HT-29 (cell line): ENCODE measurements at regions not wholly inside any gene's neighbourhood (a gene's known extent, or its start where the extent isn't known, plus 50 kb on each side); places are given as distances from the start of the nearest gene placed in this dataset.

Experiments
- DNase-seq: peaks from one replicate; pipeline ENCODE4 v3.0.0-alpha.2; 2015; ENCODE audit warnings: low spot score

- DNase-seq, result no peak
Observed at GRCh38 chr14:101242442-101243385, 318.6 kb upstream of the DIO3 start.

DNA sequence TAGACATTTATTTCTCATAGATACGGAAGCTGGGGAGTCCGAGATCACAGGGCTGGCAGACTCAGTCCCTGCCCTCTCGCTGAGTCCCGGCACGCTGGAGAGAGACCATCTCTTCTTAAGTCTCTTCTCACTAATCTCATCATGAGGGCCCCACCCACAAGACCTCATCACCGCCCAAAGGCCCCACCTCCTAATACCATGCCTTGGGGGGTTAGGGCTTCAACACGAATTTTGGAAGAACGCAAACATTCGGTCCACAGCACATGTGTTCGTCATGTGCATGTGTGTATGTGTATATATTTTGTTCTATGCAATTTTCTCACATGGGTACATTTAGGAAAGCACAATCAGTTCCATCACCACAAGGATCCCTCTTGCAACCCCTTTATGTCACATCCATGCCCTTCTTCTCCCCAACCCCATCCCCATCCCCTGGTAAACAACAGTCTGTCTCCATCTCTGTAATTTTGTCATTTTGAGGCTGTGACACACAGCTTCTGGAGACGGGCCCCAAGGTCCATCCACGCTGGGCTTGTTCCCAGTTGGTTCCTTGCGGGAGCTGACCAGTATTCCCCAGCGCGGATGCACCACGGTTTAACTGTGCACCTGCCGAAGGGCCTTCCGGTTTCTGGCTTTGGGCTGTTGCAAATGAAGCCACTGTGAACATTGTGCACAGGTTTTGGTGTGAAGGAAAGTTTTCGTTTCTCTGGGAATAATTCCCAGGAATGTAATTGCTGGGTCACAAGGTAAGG is 317.5 kb upstream of the DIO3 start:
- DNase-seq, result no peak

- DNase-seq, result no peak
Observed at GRCh38 chr14:101246894-101247841, 314.1 kb upstream of the DIO3 start.

- DNase-seq, result no peak
Observed at GRCh38 chr14:101247842-101248725, 313.2 kb upstream of the DIO3 start.

DNA sequence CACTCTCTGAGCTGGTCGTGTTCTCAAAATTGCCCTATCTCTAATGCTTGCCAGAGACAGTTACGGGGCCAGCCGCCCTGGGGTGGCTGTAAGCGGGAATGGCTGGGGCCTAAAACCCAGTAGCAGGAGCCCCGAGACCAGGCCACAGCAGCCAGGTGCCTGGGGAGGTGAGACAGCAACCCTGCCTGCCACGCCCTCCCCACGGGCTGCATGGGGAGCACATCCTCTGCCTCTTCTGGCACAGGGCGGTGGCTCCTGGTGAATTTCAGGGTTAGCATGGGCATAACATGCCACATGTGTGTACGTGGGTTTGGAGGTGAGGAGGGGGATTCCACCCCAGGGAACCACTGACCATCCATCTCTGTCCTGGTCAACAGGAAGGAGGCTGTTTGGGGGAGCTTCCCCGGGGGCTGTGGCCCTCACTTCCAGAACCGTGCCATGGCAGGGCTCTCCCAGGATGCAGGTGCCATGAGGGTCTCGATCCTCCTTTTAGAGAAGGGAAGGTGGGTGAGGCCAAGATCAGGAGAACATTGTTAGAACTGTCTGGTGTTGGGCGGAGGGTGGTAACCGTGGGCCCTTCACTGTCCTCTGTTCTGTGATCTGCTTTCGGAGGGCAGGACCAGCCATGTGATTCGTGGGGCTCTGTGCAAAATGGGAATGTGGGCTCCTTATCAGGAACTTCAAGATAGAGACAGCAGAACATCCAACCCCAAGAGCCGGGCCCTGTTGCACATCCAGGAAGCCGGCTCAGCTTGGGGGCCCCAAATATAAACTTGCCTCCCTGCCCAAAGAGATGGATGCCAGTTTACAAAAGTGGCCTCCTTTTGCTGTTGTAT is 312.2 kb upstream of the DIO3 start:
- no peak for DNase-seq

DNA sequence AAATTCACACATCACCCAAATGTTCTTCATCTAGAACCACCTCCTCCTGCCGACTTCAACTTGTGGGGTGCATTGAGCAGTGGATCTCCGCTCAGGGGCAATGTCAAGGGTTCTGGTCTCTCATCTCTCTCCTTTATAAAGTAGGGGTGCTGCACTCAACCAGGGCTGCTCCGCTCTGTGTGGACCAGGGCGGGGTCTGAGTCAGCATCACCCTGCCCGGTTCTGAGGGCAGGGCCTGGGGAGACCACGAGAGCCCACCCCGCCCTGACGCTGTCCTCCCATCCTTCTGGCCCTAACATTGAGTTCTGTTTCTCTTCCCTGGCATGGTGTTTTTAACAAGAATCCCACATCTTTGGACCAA is 311.6 kb upstream of the DIO3 start:
- DNase-seq, result no peak

DNA sequence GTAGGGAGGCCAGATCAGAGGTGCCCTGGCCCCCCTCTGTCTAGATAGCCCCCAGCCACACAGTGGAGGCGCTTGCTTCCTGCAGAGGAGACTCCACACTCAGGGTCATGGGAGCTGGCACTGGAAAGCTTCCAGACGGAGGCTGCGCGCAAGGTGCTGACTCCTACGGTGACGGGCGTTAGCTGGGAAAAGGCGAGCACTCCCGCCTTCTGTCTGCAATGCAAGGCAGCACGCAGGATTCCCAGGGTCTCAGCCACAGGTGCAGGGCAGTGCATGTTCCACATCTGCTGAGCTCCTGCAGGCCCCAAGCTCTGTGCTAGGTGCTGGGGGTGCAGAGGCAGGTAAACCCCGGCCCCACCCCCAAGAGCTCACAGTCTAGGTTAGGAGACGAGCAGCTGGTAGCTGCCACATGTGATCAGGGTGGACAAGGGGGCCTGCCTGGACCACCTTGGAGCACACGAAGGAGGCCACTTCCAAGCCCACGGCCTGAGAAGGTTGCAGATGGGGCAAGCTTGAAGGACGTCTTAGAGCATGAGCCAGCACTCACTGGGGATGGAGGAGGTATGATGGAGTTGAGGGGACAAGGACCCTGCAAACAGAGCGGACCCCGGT is 310.9 kb upstream of the DIO3 start:
- no peak for DNase-seq

GRCh38 chr14:101250948-101251811 is 310.1 kb upstream of the DIO3 start:
- no peak for DNase-seq

DNA sequence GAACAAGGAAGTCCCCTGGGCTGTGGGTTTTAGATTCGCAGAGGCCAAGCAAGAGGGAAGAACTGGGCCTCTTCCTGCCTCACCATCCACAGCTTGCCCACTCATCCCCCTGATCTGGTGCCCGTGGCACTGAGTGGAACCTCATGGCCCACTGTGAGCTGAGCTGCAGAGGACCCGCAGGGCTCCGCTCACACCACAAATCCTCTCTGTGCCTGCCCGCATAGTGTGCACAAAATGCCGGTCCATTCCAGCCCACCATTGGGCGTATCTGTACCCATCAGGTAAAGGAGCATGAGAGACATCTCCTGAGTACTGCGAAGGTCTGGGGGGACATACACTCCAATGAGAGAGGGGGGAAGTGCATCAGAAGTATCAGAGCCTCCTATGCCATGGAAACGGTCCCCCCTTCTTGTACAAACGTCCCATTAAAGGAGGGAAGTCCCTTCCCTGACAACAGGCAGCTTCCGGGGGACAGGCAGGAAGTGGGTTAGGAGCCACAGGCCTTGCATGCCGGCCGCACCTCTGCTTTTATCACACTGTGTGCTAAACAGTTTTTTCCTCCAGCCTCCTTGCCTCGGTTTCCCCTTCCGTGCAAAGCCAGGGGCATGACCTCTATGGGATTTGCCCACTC is 309.4 kb upstream of the DIO3 start:
- no peak for DNase-seq

DNA sequence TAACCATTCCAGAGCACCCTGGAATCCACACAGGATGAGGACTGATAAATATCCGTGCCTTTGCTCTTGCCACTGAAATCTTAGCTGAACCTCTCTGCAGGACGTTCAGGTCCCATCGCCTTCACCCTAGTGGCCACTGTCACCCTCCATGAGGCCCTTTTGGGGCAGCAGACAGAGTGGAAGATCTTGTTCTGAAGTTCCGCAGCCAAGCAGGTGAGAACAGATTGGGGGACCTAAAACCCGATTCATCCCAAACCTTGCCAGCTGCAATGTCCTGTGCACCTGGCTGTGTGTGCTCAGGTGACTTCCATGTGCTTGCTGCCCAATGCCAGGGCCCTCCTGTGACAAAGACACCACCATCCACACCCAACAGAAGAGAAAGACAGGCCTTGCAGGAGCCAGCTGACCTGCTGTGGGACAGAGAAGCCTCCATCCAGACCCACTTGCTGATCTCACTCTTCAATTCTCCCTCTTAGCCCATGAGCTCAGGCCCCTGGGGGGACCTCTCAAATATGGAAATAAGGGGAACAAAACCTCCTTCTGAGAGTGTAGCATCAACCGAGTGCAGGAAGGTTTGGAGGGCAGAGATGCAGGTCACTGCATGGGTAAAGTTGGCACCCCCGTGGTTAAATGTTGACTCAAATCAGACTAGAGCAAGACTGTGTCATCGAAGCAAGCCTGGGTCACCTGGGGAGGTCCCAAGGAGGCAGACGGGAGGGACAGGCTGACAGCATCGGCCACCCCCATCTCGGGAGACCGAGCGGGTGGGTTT is 308.7 kb upstream of the DIO3 start:
- no peak for DNase-seq

GRCh38 chr14:101253948-101254347 is 307.3 kb upstream of the DIO3 start:
- DNase-seq, result no peak

- no peak for DNase-seq
Observed at GRCh38 chr14:101254805-101255764, 306.2 kb upstream of the DIO3 start.

- no peak for DNase-seq
Observed at GRCh38 chr14:101255765-101256125, 305.6 kb upstream of the DIO3 start.

DNA sequence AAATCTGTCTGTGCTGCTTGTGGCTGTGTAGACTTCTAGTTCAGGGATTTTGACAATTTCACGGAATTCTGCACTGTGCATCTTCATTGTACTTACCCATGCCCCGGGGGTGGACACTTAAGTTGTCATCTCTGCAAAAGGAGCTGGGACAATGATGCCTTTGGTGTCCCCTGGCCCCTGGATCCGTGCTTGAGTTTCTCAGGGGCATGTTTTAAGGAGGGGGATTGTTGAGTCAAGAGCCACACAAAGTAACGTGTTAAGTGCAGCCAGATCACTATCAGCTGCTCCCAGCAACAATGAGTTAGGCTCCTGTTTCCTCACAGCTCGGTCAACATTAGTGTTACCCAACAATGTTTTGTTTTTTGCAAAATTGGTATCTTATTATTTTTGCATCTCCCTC is 305.0 kb upstream of the DIO3 start:
- DNase-seq, result no peak

DNA sequence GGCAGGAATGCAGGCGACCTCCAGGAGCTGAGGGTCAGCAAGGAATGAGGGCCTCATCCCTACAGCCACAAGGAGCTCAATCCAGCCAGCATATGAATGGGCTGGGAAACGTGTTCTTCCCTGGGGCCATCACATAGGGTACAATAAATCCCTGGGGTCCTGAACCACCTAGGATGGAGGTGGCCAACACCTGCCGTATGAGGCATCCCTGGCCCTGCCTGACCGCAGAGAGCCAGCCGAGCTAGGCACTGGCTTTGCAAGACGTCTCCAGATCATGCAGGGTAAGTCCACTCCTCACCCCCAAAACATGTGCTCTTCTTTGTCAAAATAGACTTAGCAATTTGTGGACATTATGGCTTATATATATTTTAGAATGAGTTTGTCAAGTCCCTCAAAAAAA is 303.7 kb upstream of the DIO3 start:
- no peak for DNase-seq

- no peak for DNase-seq
Observed at GRCh38 chr14:101259748-101260147, 301.5 kb upstream of the DIO3 start.
